Lower leg skin (tissue), 3 donors: ENCODE measurements at regions not wholly inside any gene's neighbourhood (a gene's known extent, or its start where the extent isn't known, plus 50 kb on each side); places are given as distances from the start of the nearest gene placed in this dataset.

Experiments
- CTCF ChIP-seq, 3 donors: fragments of 450-650 bp; IDR thresholded peaks; one replicate each; pipeline ENCODE4 v1.5.1; 2016; ENCODE audit warnings: antibody characterized with exemption in 3 of 3, mild to moderate bottlenecking in 3 of 3, moderate library complexity in 2 of 3
- POLR2A ChIP-seq, 2 donors: fragments of 450-650 bp; IDR thresholded peaks; one replicate each; pipeline ENCODE4 v1.6.1; 2016 to 2017; ENCODE audit warnings: antibody characterized with exemption in 2 of 2, mild to moderate bottlenecking in 1 of 2, moderate library complexity in 1 of 2

- no peak for TF ChIP-seq CTCF (IDR thresholded peaks at IDR 0.05)
- TF ChIP-seq POLR2A (IDR thresholded peaks at IDR 0.05) = no peak
Observed at GRCh38 chr2:21819454-21819853, 695.7 kb downstream of the TDRD15 start.
